ENCODE measurements at regions not wholly inside any gene's neighbourhood (a gene's known extent, or its start where the extent isn't known, plus 50 kb on each side); places are given as distances from the start of the nearest gene placed in this dataset.

- no peak overlapping the region for H2AFZ ChIP-seq (ENCODE audit: low read depth)
- DNase-seq, result no peak
- no peaks in the 10 kb centered on the region for H3K9me2 ChIP-seq
- H3K9me3 ChIP-seq, result no peaks in the 10 kb centered on the region
- H3F3A ChIP-seq (replicated peaks; ENCODE audit: insufficient read depth), result no peaks in the 10 kb centered on the region
- no peak for TF ChIP-seq NRF1 (IDR thresholded peaks at IDR 0.05; ENCODE audit: low read depth, low read length)
- TF ChIP-seq FOSL2 (IDR thresholded peaks at IDR 0.05; ENCODE audit: borderline replicate concordance, low read depth), result no peak
- TF ChIP-seq RXRA (IDR thresholded peaks at IDR 0.05; ENCODE audit: borderline replicate concordance, low read depth), result no peak
- TF ChIP-seq FOXJ3 (CRISPR knock-in tag; IDR thresholded peaks at IDR 0.05), result no peak
- TF ChIP-seq JUND (IDR thresholded peaks at IDR 0.05), result no peak
- TF ChIP-seq ELF1 (IDR thresholded peaks at IDR 0.05), result no peak
- TF ChIP-seq SMC3 (IDR thresholded peaks at IDR 0.05; ENCODE audit: low read depth, low read length), result peak; percentile 51
- TF ChIP-seq CTCF (IDR thresholded peaks at IDR 0.05), result peak; percentile 62
- no peak for TF ChIP-seq GATA2 (CRISPR knock-in tag; IDR thresholded peaks at IDR 0.05)
- no peak for TF ChIP-seq MEF2A (IDR thresholded peaks at IDR 0.05; ENCODE audit: borderline replicate concordance, low read depth)
- TF ChIP-seq RAD21 (IDR thresholded peaks at IDR 0.05; ENCODE audit: low read length), result peak; percentile 60
- TF ChIP-seq MAX (IDR thresholded peaks at IDR 0.05; ENCODE audit: low read depth), result no peak
- no peak for TF ChIP-seq ZBTB33 (IDR thresholded peaks at IDR 0.05; ENCODE audit: borderline replicate concordance, low read depth)
- TF ChIP-seq IRF3 (IDR thresholded peaks at IDR 0.05; ENCODE audit: low read depth, low read length), result no peak
- TF ChIP-seq USF1 (IDR thresholded peaks at IDR 0.05; ENCODE audit: borderline replicate concordance, low read depth), result no peak
- no peaks in the 10 kb centered on the region for H3K36me3 ChIP-seq (replicated peaks in 1 of 2; ENCODE audit: control insufficient read depth in 1 of 2, insufficient read depth in 2 of 2, low read length in 1 of 2)
- no peak overlapping the region for H3K27ac ChIP-seq (ENCODE audit: low read depth in 2 of 2, low read length in 1 of 2)
- H3K4me3 ChIP-seq (ENCODE audit: low read depth in 2 of 2, low read length in 1 of 2), result 0 out of 4 replicates have a peak overlapping the region, but pooled peaks of 1 of the 2 experiments have one; percentile 2
- peaks cover 19% of the 10 kb centered on the region; the same call in 1 of the 2 replicates for H3K27me3 ChIP-seq (ENCODE audit: insufficient read depth)
- no peak overlapping the region for H3K4me2 ChIP-seq
- ChIA-PET POLR2A (no interaction called here), CTCF (interaction anchor here (0.6 to 1.8 kb wide), 7 partner anchors 9 to 86 kb away, joined by 3 to 15 read pairs (median 4); no protein-coding TSS in a partner anchor)
- no peaks in the 10 kb centered on the region for H4K20me1 ChIP-seq (ENCODE audit: insufficient read depth)
- peaks cover 0 to 11% of the 10 kb centered on the region in 2 experiments; a peak in 2 of 4 replicates for H3K4me1 ChIP-seq (ENCODE audit: control insufficient read depth in 1 of 2, insufficient read depth in 2 of 2, low read depth in 1 of 2, low read length in 1 of 2)
- no peaks in the 10 kb centered on the region for H3K79me2 ChIP-seq (ENCODE audit: insufficient read depth)
- 20% methylated on average over 7 of the region's 7 CpGs for WGBS (ENCODE audit: low lambda C conversion rate)
- no peak overlapping the region for H3K9ac ChIP-seq
Measured at GRCh38 chr7:149669121-149669818, 104.1 kb downstream of the ZNF467 start.
